IPS DF 6.9 (cell line): ENCODE measurements at regions not wholly inside any gene's neighbourhood (a gene's known extent, or its start where the extent isn't known, plus 50 kb on each side); places are given as distances from the start of the nearest gene placed in this dataset.
"Not testable (repeated sequence)": the region's sequence is repeated elsewhere in the genome, so short reads cannot be mapped to it uniquely, and the experiment has no call there.

Source experiments
- DNase-seq: peaks from one replicate; pipeline ENCODE4 v3.0.0-alpha.2; 2013; ENCODE audit warnings: low read depth, low spot score
- H3K27ac ChIP-seq: one replicate; pipeline ENCODE4 v1.5.1; 2013; ENCODE audit warnings: low read length, control low read depth
- H3K27me3 ChIP-seq: 2 replicates; pipeline ENCODE4 v1.6.1; 2013; ENCODE audit warnings: mild to moderate bottlenecking, low read length; ENCODE audit not compliant: control insufficient read depth, insufficient read depth
- H3K36me3 ChIP-seq: 2 replicates; pipeline ENCODE4 v1.6.1; 2013; ENCODE audit warnings: low read length; ENCODE audit not compliant: control insufficient read depth, insufficient read depth
- H3K4me1 ChIP-seq: 2 replicates; pipeline ENCODE4 v1.6.1; 2013; ENCODE audit warnings: low read length; ENCODE audit not compliant: control insufficient read depth, insufficient read depth
- H3K4me3 ChIP-seq: 2 replicates; pipeline ENCODE4 v1.5.1; 2013; ENCODE audit warnings: mild to moderate bottlenecking, low read length
- H3K9me3 ChIP-seq: 2 replicates; pipeline ENCODE4 v1.6.1; 2013; ENCODE audit warnings: low read length, inconsistent platforms; ENCODE audit not compliant: control insufficient read depth, insufficient read depth
- WGBS: extraction: QIAGEN DNeasy Blood & Tissue Kit; methylation state at CpG from one replicate; pipeline ENCODE4 v1.1.7; 2013; ENCODE audit warnings: mixed read lengths, missing lambda C conversion rate; ENCODE audit not compliant: insufficient read length, insufficient coverage; 5-methylcytosine and 5-hydroxymethylcytosine counted together

- Histone ChIP-seq H3K27me3 (no peaks in the 10 kb centered on the region), H3K9me3 (no peaks in the 10 kb centered on the region), H3K4me3 (no peak overlapping the region), H3K36me3 (no peaks in the 10 kb centered on the region), H3K27ac (no peak overlapping the region), H3K4me1 (no peaks in the 10 kb centered on the region)
- WGBS = no CpG with 5 or more reads among the region's 2 CpGs
- no peak for DNase-seq
Measured at GRCh38 chr17:52470553-52470952, 312.0 kb upstream of the CA10 start.

- H3K4me3 ChIP-seq = no peak overlapping the region
- WGBS = no CpG with 5 or more reads among the region's 3 CpGs
- no peak for DNase-seq
- H3K27ac ChIP-seq = no peak overlapping the region
- H3K27me3 ChIP-seq = no peaks in the 10 kb centered on the region
- no peaks in the 10 kb centered on the region for H3K4me1 ChIP-seq
- no peaks in the 10 kb centered on the region for H3K36me3 ChIP-seq
- no peaks in the 10 kb centered on the region for H3K9me3 ChIP-seq
Measured at GRCh38 chr17:52465407-52465806, 306.9 kb upstream of the CA10 start.

DNA sequence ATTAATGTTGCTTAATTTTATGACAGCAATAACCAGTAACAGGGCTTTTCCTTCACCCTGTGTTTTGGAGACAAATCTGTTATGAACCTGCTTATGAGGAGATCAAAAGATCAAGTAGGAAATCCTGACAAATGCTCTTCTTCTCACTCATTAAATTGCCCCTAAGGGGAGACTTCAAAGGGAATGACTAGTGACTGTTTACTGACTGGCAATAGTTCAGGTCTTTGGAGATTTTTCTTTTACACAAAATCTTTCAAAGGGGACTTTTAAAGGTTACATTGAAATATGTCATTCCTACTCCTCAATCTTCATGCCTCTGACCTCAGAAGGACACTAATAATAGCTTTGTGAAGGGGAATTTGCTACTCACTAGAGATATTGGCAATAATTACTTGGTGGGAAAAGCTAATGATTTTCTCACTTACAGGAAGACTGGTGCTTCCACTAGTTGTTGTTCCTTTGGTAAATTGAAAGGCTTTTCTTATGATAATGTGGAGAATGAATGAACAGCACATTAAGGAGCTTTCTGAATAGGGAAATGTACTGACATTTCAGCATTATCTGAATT, 292.9 kb upstream of the CA10 start:
- H3K4me3 ChIP-seq = no peak overlapping the region
- H3K27me3 ChIP-seq = no peaks in the 10 kb centered on the region
- no peak for DNase-seq
- no peaks in the 10 kb centered on the region for H3K4me1 ChIP-seq
- H3K36me3 ChIP-seq = no peaks in the 10 kb centered on the region
- no peaks in the 10 kb centered on the region for H3K9me3 ChIP-seq
- no peak overlapping the region for H3K27ac ChIP-seq

GRCh38 chr17:52442350-52442749, 283.8 kb upstream of the CA10 start:
- no CpG with 5 or more reads among the region's 2 CpGs for WGBS
- no peak overlapping the region for H3K4me3 ChIP-seq
- H3K9me3 ChIP-seq = no peaks in the 10 kb centered on the region
- no peaks in the 10 kb centered on the region for H3K27me3 ChIP-seq
- no peaks in the 10 kb centered on the region for H3K4me1 ChIP-seq
- no peak overlapping the region for H3K27ac ChIP-seq
- no peaks in the 10 kb centered on the region for H3K36me3 ChIP-seq
- no peak for DNase-seq

DNA sequence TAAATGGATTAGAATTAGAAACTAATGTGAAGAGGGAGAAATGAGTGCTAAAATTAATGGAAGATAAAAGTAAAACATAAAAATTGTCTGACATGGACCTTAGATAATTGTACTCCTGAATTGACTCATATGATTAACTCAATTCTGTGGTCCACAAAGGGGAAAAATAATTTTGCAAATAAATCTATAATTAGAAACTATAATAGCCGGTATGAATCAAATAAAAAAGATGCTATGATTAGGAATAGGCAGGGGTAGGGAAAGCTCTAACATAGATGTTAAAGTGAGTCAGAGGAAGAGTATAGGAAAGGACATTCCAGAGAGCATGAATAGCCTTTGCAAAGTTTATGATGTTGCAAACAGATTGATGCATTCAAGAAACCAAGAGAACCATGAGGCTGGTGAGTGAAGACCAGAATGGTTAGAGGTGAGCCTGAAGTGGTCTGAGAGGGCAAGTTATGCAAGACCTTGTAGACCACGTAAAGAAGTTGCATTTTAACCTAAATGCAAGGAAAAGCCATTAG, 262.1 kb upstream of the CA10 start:
- Histone ChIP-seq H3K27me3 (no peaks in the 10 kb centered on the region), H3K36me3 (no peaks in the 10 kb centered on the region), H3K27ac (no peak overlapping the region), H3K4me1 (no peaks in the 10 kb centered on the region), H3K9me3 (no peaks in the 10 kb centered on the region), H3K4me3 (no peak overlapping the region)
- no CpG with 5 or more reads among the region's 2 CpGs for WGBS
- DNase-seq = no peak

DNA sequence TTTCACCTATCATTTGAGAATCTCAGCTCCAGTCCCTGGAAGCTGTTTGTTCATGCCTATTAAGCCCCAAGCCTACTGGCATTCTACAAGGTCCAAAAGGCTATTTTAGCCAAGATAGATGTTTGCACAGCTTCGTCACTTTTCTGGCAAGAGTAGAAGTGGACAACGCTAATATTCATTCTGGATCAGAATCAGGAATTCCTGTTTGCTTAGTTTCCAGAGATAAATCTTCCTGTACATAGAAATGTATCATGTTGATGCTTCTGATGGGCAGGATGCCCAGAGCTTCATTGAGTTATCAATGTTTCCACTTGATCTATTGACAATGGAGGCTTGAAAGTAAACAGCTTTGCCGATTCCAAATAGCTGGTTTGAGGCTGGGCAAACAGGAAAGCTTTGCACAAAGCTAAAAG, 260.7 kb upstream of the CA10 start:
- Histone ChIP-seq H3K36me3 (no peaks in the 10 kb centered on the region), H3K27ac (no peak overlapping the region), H3K9me3 (no peaks in the 10 kb centered on the region), H3K4me1 (no peaks in the 10 kb centered on the region), H3K4me3 (no peak overlapping the region), H3K27me3 (no peaks in the 10 kb centered on the region)
- WGBS = no CpG with 5 or more reads among the region's 3 CpGs
- DNase-seq = no peak

DNA sequence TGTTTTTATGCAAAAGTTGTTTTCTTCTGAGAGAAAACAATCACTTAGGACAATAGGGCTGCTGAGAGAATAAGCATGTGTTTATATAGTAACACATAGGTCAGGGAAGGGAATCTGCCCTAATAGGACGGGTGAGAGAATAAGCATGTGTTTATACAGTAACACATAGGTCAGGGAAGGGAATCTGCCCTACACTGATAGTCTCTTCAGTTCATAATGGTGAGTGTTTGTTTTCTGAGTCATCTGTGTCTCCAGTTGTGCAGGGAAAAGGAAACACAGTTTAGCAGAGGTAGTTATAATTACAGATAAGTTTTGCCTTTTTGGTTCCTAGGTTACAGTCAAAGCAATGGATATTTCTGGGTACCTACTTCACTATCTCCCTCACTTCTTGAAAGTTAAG, 252.3 kb upstream of the CA10 start:
- Histone ChIP-seq H3K27me3 (no peaks in the 10 kb centered on the region), H3K36me3 (no peaks in the 10 kb centered on the region), H3K4me3 (no peak overlapping the region), H3K27ac (no peak overlapping the region), H3K4me1 (no peaks in the 10 kb centered on the region), H3K9me3 (no peaks in the 10 kb centered on the region)
- DNase-seq = no peak
- WGBS = no CpG with 5 or more reads among the region's 1 CpG

DNA sequence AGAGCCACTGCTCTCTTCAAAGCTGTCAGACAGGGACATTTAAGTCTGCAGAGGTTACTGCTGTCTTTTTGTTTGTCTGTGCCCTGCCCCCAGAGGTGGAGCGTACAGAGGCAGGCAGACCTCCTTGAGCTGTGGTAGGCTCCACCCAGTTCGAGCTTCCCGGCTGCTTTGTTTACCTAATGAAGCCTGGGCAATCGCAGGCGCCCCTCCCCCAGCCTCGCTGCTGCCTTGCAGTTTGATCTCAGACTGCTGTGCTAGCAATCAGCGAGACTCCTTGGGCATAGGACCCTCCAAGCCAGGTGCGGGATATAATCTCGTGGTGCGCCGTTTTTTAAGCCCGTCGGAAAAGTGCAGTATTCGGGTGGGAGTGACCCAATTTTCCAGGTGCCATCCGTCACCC, 250.7 kb upstream of the CA10 start:
- not testable (repeated sequence) for H3K4me3 ChIP-seq, H3K27me3 ChIP-seq, H3K9me3 ChIP-seq, DNase-seq, H3K4me1 ChIP-seq, H3K27ac ChIP-seq, H3K36me3 ChIP-seq
- no CpG with 5 or more reads among the region's 15 CpGs for WGBS

DNA sequence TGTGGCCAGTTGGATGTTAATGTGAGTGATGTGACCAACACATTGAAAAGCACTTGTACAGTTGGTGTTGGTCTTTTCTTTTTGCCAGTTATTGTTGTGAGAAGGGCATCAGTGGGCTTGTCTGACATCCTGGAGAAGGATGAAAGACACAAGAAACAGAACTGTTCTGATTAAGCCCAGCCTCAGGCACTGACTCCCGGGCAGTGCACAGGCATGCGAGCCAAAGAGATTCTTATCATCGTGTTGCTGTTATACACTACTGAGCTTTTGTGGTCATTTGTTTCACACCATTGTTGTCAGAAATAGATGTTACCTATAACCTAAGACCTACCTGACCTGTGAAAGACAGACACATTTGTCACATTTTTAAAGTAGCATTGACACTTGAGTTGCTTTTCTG, 236.8 kb upstream of the CA10 start:
- no peak overlapping the region for H3K4me3 ChIP-seq
- no peak for DNase-seq
- H3K27me3 ChIP-seq = no peaks in the 10 kb centered on the region
- no peak overlapping the region for H3K27ac ChIP-seq
- no peaks in the 10 kb centered on the region for H3K9me3 ChIP-seq
- H3K36me3 ChIP-seq = no peaks in the 10 kb centered on the region
- H3K4me1 ChIP-seq = no peaks in the 10 kb centered on the region
- no CpG with 5 or more reads among the region's 3 CpGs for WGBS

- no peaks in the 10 kb centered on the region for H3K9me3 ChIP-seq
- no peak overlapping the region for H3K27ac ChIP-seq
- H3K36me3 ChIP-seq = no peaks in the 10 kb centered on the region
- H3K27me3 ChIP-seq = no peaks in the 10 kb centered on the region
- H3K4me3 ChIP-seq = no peak overlapping the region
- WGBS = no CpG with 5 or more reads among the region's 1 CpG
- H3K4me1 ChIP-seq = no peaks in the 10 kb centered on the region
- no peak for DNase-seq
Measured at GRCh38 chr17:52390422-52390821, 231.9 kb upstream of the CA10 start.

DNA sequence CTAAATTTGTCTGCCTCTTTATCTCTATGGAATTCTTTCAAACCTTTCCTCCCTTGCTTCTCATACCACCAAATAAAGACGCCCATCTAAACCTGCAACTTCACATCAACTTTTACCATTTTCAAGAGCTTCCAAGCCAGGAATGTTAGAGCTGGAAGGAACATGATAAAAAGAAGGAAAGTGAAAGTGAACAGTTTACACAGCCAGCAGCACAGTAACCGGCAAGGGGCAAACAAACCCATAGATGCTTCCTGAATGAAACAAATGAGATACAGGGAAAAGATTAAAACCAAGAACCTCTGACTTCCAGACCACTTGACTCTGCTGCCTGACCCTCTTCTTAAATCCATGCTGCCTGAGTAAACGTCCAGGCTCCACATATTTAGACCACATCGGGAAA, 231.1 kb upstream of the CA10 start:
- H3K27me3 ChIP-seq = no peaks in the 10 kb centered on the region

More for the DNA sequence above, 231.1 kb upstream of the CA10 start:
- Histone ChIP-seq H3K27ac (no peak overlapping the region), H3K9me3 (no peaks in the 10 kb centered on the region), H3K36me3 (no peaks in the 10 kb centered on the region), H3K4me1 (no peaks in the 10 kb centered on the region), H3K4me3 (no peak overlapping the region)
- no peak for DNase-seq
- WGBS = no CpG with 5 or more reads among the region's 4 CpGs
